ENCODE measurements at regions not wholly inside any gene's neighbourhood (a gene's known extent, or its start where the extent isn't known, plus 50 kb on each side); places are given as distances from the start of the nearest gene placed in this dataset.
A peak's percentile ranks its signal among the peaks of the same experiment; 100 is the strongest.

GRCh38 chr22:47782328-47783075 lies 1020.1 kb downstream of the TBC1D22A start:
- DNase-seq (ENCODE audit: low spot score) (no peak), FAIRE-seq (no peak)

- no peak for DNase-seq (ENCODE audit: low spot score)
- peak; percentile 27 for FAIRE-seq
Measured at GRCh38 chr22:47781427-47782111, 1019.1 kb downstream of the TBC1D22A start.

GRCh38 chr22:47781024-47781423 lies 1018.6 kb downstream of the TBC1D22A start:
- no peak for FAIRE-seq
- no peak for DNase-seq (ENCODE audit: low spot score)

GRCh38 chr22:47780281-47780875 lies 1017.9 kb downstream of the TBC1D22A start:
- FAIRE-seq: no peak
- DNase-seq (ENCODE audit: low spot score): no peak

GRCh38 chr22:47779474-47779873 lies 1017.0 kb downstream of the TBC1D22A start:
- no peak for FAIRE-seq

GRCh38 chr22:47778160-47778658 lies 1015.8 kb downstream of the TBC1D22A start:
- no peak for FAIRE-seq
- DNase-seq (ENCODE audit: low spot score): no peak

More at GRCh38 chr22:47779474-47779873, 1017.0 kb downstream of the TBC1D22A start:
- no peak for DNase-seq (ENCODE audit: low spot score)

- FAIRE-seq (no peak), DNase-seq (ENCODE audit: low spot score) (no peak)
Measured at GRCh38 chr22:47777426-47777825, 1015.0 kb downstream of the TBC1D22A start.

- DNase-seq (ENCODE audit: low spot score): no peak
- FAIRE-seq: no peak
Measured at GRCh38 chr22:47776329-47776728, 1013.9 kb downstream of the TBC1D22A start.

- FAIRE-seq (no peak), DNase-seq (ENCODE audit: low spot score) (no peak)
Measured at GRCh38 chr22:47775686-47776085, 1013.2 kb downstream of the TBC1D22A start.

GRCh38 chr22:47775191-47775590 lies 1012.7 kb downstream of the TBC1D22A start:
- DNase-seq (ENCODE audit: low spot score) (no peak), FAIRE-seq (no peak)

- DNase-seq (ENCODE audit: low spot score) (no peak), FAIRE-seq (no peak)
Measured at GRCh38 chr22:47773635-47774034, 1011.2 kb downstream of the TBC1D22A start.

- FAIRE-seq: no peak
- no peak for DNase-seq (ENCODE audit: low spot score)
Measured at GRCh38 chr22:47772864-47773263, 1010.4 kb downstream of the TBC1D22A start.

- DNase-seq (ENCODE audit: low spot score) (no peak), FAIRE-seq (no peak)
Measured at GRCh38 chr22:47769652-47770051, 1007.2 kb downstream of the TBC1D22A start.

- DNase-seq (ENCODE audit: low spot score): no peak
- no peak for FAIRE-seq
Measured at GRCh38 chr22:47768027-47768426, 1005.6 kb downstream of the TBC1D22A start.

GRCh38 chr22:47767403-47767802 lies 1005.0 kb downstream of the TBC1D22A start:
- DNase-seq (ENCODE audit: low spot score) (no peak), FAIRE-seq (no peak)

GRCh38 chr22:47765757-47766156 lies 1003.3 kb downstream of the TBC1D22A start:
- DNase-seq (ENCODE audit: low spot score) (no peak), FAIRE-seq (no peak)

GRCh38 chr22:47762141-47762540 lies 999.7 kb downstream of the TBC1D22A start:
- no peak for DNase-seq (ENCODE audit: low spot score)
- no peak for FAIRE-seq

- DNase-seq (ENCODE audit: low spot score) (no peak), FAIRE-seq (no peak)
Measured at GRCh38 chr22:47759909-47760308, 997.5 kb downstream of the TBC1D22A start.

- FAIRE-seq: no peak
- no peak for DNase-seq (ENCODE audit: low spot score)
Measured at GRCh38 chr22:47757741-47758140, 995.3 kb downstream of the TBC1D22A start.

GRCh38 chr22:47750086-47750485 lies 987.6 kb downstream of the TBC1D22A start:
- DNase-seq (ENCODE audit: low spot score): no peak
- no peak for FAIRE-seq

GRCh38 chr22:47748957-47749356 lies 986.5 kb downstream of the TBC1D22A start:
- FAIRE-seq (no peak), DNase-seq (ENCODE audit: low spot score) (no peak)

- no peak for FAIRE-seq
- DNase-seq (ENCODE audit: low spot score): no peak
Measured at GRCh38 chr22:47748271-47748670, 985.8 kb downstream of the TBC1D22A start.
